ENCODE measurements at regions not wholly inside any gene's neighbourhood (a gene's known extent, or its start where the extent isn't known, plus 50 kb on each side); places are given as distances from the start of the nearest gene placed in this dataset.

GRCh38 chr3:165645191-165645590 lies 192.0 kb downstream of the BCHE start:
- no peak for DNase-seq (ENCODE audit: low read depth)
- no peak overlapping the region for H3K4me3 ChIP-seq (ENCODE audit: low read depth, low read length)
- TF ChIP-seq, protein P1, sequence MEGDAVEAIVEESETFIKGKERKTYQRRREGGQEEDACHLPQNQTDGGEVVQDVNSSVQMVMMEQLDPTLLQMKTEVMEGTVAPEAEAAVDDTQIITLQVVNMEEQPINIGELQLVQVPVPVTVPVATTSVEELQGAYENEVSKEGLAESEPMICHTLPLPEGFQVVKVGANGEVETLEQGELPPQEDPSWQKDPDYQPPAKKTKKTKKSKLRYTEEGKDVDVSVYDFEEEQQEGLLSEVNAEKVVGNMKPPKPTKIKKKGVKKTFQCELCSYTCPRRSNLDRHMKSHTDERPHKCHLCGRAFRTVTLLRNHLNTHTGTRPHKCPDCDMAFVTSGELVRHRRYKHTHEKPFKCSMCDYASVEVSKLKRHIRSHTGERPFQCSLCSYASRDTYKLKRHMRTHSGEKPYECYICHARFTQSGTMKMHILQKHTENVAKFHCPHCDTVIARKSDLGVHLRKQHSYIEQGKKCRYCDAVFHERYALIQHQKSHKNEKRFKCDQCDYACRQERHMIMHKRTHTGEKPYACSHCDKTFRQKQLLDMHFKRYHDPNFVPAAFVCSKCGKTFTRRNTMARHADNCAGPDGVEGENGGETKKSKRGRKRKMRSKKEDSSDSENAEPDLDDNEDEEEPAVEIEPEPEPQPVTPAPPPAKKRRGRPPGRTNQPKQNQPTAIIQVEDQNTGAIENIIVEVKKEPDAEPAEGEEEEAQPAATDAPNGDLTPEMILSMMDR (IDR thresholded peaks at IDR 0.05; ENCODE audit: insufficient read depth, low read length, poor library complexity, severe bottlenecking), result no peak
- no peaks in the 10 kb centered on the region for H3K36me3 ChIP-seq (ENCODE audit: control insufficient read depth, insufficient read depth, low read length)
- H3K27me3 ChIP-seq (ENCODE audit: control insufficient read depth, insufficient read depth, low read length), result no peaks in the 10 kb centered on the region

DNA sequence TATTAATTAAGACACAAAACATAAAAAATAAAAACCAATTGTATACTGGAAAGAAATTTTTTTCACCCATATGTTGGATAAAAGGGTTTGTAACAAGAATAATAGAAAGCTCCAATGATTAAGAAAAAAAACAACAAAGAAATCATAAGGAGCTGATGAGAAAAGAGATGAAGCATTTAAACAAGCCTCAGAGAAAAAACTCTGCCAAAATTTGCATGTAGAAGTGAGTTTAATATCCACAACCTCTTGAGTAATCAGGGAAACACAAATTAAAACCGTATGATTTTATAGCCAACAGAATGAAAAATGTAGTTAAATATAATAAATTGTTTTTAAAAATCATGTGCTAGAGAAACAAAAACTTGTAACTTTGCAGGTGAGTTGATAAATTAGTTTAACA lies 192.9 kb downstream of the BCHE start:
- Histone ChIP-seq H3K4me3 (ENCODE audit: low read depth, low read length) (no peak overlapping the region), H3K27me3 (ENCODE audit: control insufficient read depth, insufficient read depth, low read length) (no peaks in the 10 kb centered on the region), H3K36me3 (ENCODE audit: control insufficient read depth, insufficient read depth, low read length) (no peaks in the 10 kb centered on the region)
- DNase-seq (ENCODE audit: low read depth), result no peak
- TF ChIP-seq, protein P1 (IDR thresholded peaks at IDR 0.05; ENCODE audit: insufficient read depth, low read length, poor library complexity, severe bottlenecking), result no peak

- TF ChIP-seq, protein P1 (IDR thresholded peaks at IDR 0.05; ENCODE audit: insufficient read depth, low read length, poor library complexity, severe bottlenecking), result no peak
- Histone ChIP-seq H3K4me3 (ENCODE audit: low read depth, low read length) (no peak overlapping the region), H3K27me3 (ENCODE audit: control insufficient read depth, insufficient read depth, low read length) (no peaks in the 10 kb centered on the region), H3K36me3 (ENCODE audit: control insufficient read depth, insufficient read depth, low read length) (no peaks in the 10 kb centered on the region)
- DNase-seq (ENCODE audit: low read depth), result peak; percentile 16
Observed at GRCh38 chr3:165643425-165643824, 193.8 kb downstream of the BCHE start.

GRCh38 chr3:165642761-165643420 lies 194.3 kb downstream of the BCHE start:
- H3K4me3 ChIP-seq (ENCODE audit: low read depth, low read length), result no peak overlapping the region
- DNase-seq (ENCODE audit: low read depth), result peak; percentile 91

DNA sequence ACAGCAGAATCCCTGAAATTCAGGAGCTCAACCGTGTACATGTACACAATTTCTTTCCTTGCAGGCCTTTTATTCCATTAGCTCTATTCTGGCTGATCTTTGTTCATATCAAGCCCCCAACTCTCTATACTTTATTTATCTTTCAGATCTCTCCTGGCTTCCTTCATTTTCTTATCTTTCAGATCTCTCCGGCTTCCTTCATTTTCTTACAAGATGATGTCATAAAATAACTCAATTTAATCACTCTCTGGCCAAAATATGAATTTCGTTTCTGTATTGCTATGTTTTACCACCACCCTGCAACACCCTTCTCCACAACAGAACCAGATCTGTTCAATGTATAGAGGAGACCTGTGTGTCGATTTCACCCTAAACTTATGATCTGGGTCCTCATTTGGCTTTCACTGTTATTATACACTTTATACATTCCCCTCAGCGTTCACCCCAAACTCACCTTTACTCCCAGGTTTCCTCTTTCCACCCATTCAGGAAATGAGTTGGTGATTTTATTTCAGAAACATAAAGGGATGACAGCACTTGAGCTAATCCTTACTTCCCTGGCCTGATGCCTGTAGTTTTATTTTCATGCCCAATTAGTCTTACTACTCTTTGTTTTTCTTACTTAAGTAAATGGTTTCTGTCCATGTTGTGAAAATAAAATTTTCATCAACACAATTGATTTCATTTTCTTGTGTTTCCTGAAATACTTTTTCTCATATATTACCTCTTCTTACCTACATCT lies 195.5 kb downstream of the BCHE start:
- no peaks in the 10 kb centered on the region for H3K27me3 ChIP-seq (ENCODE audit: control insufficient read depth, insufficient read depth, low read length)
- TF ChIP-seq, protein P1 (IDR thresholded peaks at IDR 0.05; ENCODE audit: insufficient read depth, low read length, poor library complexity, severe bottlenecking), result no peak
- no peaks in the 10 kb centered on the region for H3K36me3 ChIP-seq (ENCODE audit: control insufficient read depth, insufficient read depth, low read length)
- DNase-seq (ENCODE audit: low read depth), result no peak
- no peak overlapping the region for H3K4me3 ChIP-seq (ENCODE audit: low read depth, low read length)

More at GRCh38 chr3:165642761-165643420, 194.3 kb downstream of the BCHE start:
- Histone ChIP-seq H3K27me3 (ENCODE audit: control insufficient read depth, insufficient read depth, low read length) (no peaks in the 10 kb centered on the region), H3K36me3 (ENCODE audit: control insufficient read depth, insufficient read depth, low read length) (no peaks in the 10 kb centered on the region)
- TF ChIP-seq, protein P1 (IDR thresholded peaks at IDR 0.05; ENCODE audit: insufficient read depth, low read length, poor library complexity, severe bottlenecking), result no peak

Measured in kidney epithelial cell (primary cell).